Osteocyte (in vitro differentiated cells): ENCODE measurements at regions not wholly inside any gene's neighbourhood (a gene's known extent, or its start where the extent isn't known, plus 50 kb on each side); places are given as distances from the start of the nearest gene placed in this dataset.
A peak's percentile ranks its signal among the peaks of the same experiment; 100 is the strongest.

Experiments used
- DNase-seq: peaks from one replicate; pipeline ENCODE4 v3.0.0; 2021; ENCODE audit warnings: mixed read lengths; ENCODE audit not compliant: unreplicated experiment; ENCODE audit errors: extremely low spot score
- H3K27ac Mint-ChIP-seq: one replicate; pipeline ENCODE4 v1.8.0; 2021; ENCODE audit warnings: mild to moderate bottlenecking, mixed read lengths; ENCODE audit not compliant: unreplicated experiment
- H3K27me3 Mint-ChIP-seq: one replicate; pipeline ENCODE4 v1.8.0; 2021; ENCODE audit warnings: mixed read lengths; ENCODE audit not compliant: unreplicated experiment
- H3K36me3 Mint-ChIP-seq: one replicate; pipeline ENCODE4 v1.8.0; 2021; ENCODE audit warnings: mixed read lengths; ENCODE audit not compliant: unreplicated experiment
- H3K4me1 Mint-ChIP-seq: one replicate; pipeline ENCODE4 v1.8.0; 2021; ENCODE audit warnings: mixed read lengths; ENCODE audit not compliant: unreplicated experiment
- H3K4me3 Mint-ChIP-seq: one replicate; pipeline ENCODE4 v1.8.0; 2021; ENCODE audit warnings: mild to moderate bottlenecking, moderate library complexity, mixed read lengths; ENCODE audit not compliant: unreplicated experiment
- H3K9me3 Mint-ChIP-seq: one replicate; pipeline ENCODE4 v1.8.0; 2021; ENCODE audit warnings: mixed read lengths; ENCODE audit not compliant: unreplicated experiment
- CTCF ChIP-seq: fragments of 200-600 bp; sonication (generic); IDR thresholded peaks from 2 replicates; pipeline ENCODE4 v1.5.0; 2021; ENCODE audit warnings: antibody characterized with exemption, mild to moderate bottlenecking, moderate library complexity

- Mint-ChIP-seq H3K36me3 (no peaks in the 10 kb centered on the region), H3K27ac (no peak overlapping the region), H3K9me3 (no peaks in the 10 kb centered on the region), H3K4me1 (peaks cover 7% of the 10 kb centered on the region), H3K27me3 (no peaks in the 10 kb centered on the region), H3K4me3 (no peak overlapping the region)
- DNase-seq: no peak
- no peak for TF ChIP-seq CTCF
Observed at GRCh38 chr20:17856837-17857605, 111.6 kb downstream of the SNX5 start.

DNA sequence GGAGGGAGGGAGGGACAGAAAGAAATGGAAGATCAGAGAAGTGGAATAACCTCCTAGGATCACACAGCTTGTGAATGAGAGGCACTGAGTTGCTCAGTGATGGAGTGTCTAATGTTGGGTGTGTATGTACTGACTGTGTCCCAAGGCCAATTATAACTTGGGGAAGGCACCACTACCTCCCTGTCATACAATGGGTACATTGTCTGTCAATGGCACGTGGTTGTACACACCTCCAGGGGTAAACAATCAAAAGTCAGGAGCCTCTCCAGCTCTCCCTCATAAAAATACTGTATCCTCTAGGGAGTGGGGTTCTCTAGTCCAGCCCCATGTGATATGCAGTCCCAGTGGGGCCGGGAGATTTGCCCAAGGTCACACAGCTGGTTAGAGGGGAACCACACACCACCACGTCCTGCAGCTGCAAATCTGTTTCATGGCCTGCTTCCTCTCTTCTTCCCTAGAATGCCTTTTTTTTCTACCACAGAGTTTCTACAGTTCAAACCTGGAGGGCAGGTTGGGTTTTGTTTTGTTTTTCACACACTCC is 112.5 kb downstream of the SNX5 start:
- no peak for TF ChIP-seq CTCF
- H3K27me3 Mint-ChIP-seq: no peaks in the 10 kb centered on the region
- no peaks in the 10 kb centered on the region for H3K9me3 Mint-ChIP-seq
- no peaks in the 10 kb centered on the region for H3K36me3 Mint-ChIP-seq
- no peak overlapping the region for H3K4me3 Mint-ChIP-seq
- DNase-seq: no peak
- H3K27ac Mint-ChIP-seq: no peak overlapping the region
- peaks cover 7% of the 10 kb centered on the region for H3K4me1 Mint-ChIP-seq

DNA sequence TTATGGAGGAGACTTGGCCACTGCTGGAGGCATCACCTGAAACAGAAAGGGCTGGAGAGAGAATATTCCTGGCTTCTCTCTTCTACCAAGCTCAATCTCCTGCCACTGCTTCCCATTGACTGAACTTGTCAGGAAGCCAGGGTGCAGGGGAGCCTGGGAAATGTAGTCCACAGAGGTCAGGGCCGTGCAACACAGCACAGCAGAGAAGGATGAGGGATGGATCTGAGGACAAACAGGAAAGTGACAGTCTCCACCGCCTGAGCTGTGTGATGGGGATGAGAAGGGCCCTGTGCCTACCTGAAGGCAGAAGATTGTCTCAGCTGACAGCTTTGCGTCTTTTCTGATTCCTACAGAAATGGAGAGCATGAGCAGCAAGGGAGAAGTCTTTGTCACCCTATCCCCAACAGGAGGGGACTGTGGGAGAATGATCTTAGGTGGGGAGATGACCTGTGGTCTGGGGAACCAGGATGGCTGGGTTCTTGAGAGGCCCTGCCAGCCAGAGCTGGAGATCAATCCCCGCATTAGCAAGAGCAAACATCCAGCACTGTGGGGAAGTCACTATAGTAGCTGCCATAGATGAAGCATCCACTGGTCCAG is 114.2 kb downstream of the SNX5 start:
- peaks cover 3% of the 10 kb centered on the region for H3K9me3 Mint-ChIP-seq
- no peak for TF ChIP-seq CTCF
- H3K27me3 Mint-ChIP-seq: no peaks in the 10 kb centered on the region
- no peak overlapping the region for H3K4me3 Mint-ChIP-seq
- DNase-seq: no peak
- H3K36me3 Mint-ChIP-seq: no peaks in the 10 kb centered on the region
- peaks cover 20% of the 10 kb centered on the region for H3K4me1 Mint-ChIP-seq
- no peak overlapping the region for H3K27ac Mint-ChIP-seq

- no peak for DNase-seq
- Mint-ChIP-seq H3K27ac (no peak overlapping the region), H3K4me3 (no peak overlapping the region), H3K9me3 (peaks cover 5% of the 10 kb centered on the region), H3K27me3 (no peaks in the 10 kb centered on the region), H3K36me3 (no peaks in the 10 kb centered on the region), H3K4me1 (peaks cover 25% of the 10 kb centered on the region)
- TF ChIP-seq CTCF: no peak
Observed at GRCh38 chr20:17852323-17852722, 116.3 kb downstream of the SNX5 start.

GRCh38 chr20:17850684-17851026 is 117.9 kb downstream of the SNX5 start:
- no peak for DNase-seq
- Mint-ChIP-seq H3K36me3 (no peaks in the 10 kb centered on the region), H3K9me3 (peaks cover 5% of the 10 kb centered on the region), H3K27ac (peak overlapping the region; percentile 95), H3K4me1 (peaks cover 32% of the 10 kb centered on the region), H3K4me3 (no peak overlapping the region), H3K27me3 (no peaks in the 10 kb centered on the region)
- no peak for TF ChIP-seq CTCF
